GM12878 (cell line): ENCODE measurements at regions not wholly inside any gene's neighbourhood (a gene's known extent, or its start where the extent isn't known, plus 50 kb on each side); places are given as distances from the start of the nearest gene placed in this dataset.

ENCODE experiments used
- BRCA1 ChIP-seq: IDR thresholded peaks from 2 replicates; pipeline ENCODE4 v1.6.1; 2011; ENCODE audit warnings: low read depth, low read length, improper control_type of control experiment
- EZH2 ChIP-seq: IDR thresholded peaks from 2 replicates; pipeline ENCODE4 v1.6.1; 2012; ENCODE audit warnings: low read depth, mild to moderate bottlenecking, control low read depth, inconsistent platforms, low read length, borderline replicate concordance; ENCODE audit not compliant: control insufficient read depth
- GATAD2B ChIP-seq: fragments of 450-650 bp; conservative IDR thresholded peaks from 2 replicates; pipeline ENCODE4 v1.6.1; 2017; ENCODE audit warnings: low read depth, mild to moderate bottlenecking, moderate library complexity
- JUNB ChIP-seq: IDR thresholded peaks from 2 replicates; pipeline ENCODE4 v1.6.1; 2016; ENCODE audit warnings: antibody characterized with exemption, mild to moderate bottlenecking
- MTA3 ChIP-seq: IDR thresholded peaks from 2 replicates; pipeline ENCODE4 v1.6.1; 2012; ENCODE audit warnings: low read length, inconsistent platforms, borderline replicate concordance
- MXI1 ChIP-seq: fragments of 150-350 bp; IDR thresholded peaks from 2 replicates; pipeline ENCODE4 v1.6.1; 2011; ENCODE audit warnings: low read depth, mild to moderate bottlenecking, inconsistent platforms, low read length, improper control_type of control experiment
- POLR2A ChIP-seq: IDR thresholded peaks from 2 replicates; pipeline ENCODE4 v1.6.1; 2011; ENCODE audit warnings: low read depth, mild to moderate bottlenecking, low read length
- POLR2AphosphoS5 ChIP-seq: IDR thresholded peaks from 2 replicates; pipeline ENCODE4 v1.6.1; 2011; ENCODE audit warnings: mild to moderate bottlenecking, low read length, inconsistent platforms
- RCOR1 ChIP-seq: conservative IDR thresholded peaks from 2 replicates; pipeline ENCODE4 v1.6.1; 2012; ENCODE audit warnings: low read depth, low read length, improper control_type of control experiment
- SREBF2 ChIP-seq: IDR thresholded peaks from 2 replicates; pipeline ENCODE4 v1.6.1; 2012; ENCODE audit warnings: mild to moderate bottlenecking, low read length
- STAT3 ChIP-seq: IDR thresholded peaks from 2 replicates; pipeline ENCODE4 v1.6.1; 2011; ENCODE audit warnings: low read depth, low read length, improper control_type of control experiment
- TF ChIP-seq, protein P1 (sequence below), 3 experiments: IDR thresholded peaks in 2 of 3; conservative IDR thresholded peaks in 1 of 3; 2 replicates each; pipeline ENCODE4 v1.5.1; 2011; ENCODE audit warnings: low read depth in 3 of 3, low read length in 3 of 3, mild to moderate bottlenecking in 3 of 3, control low read depth in 2 of 3, moderate library complexity in 2 of 3, inconsistent platforms in 1 of 3, mixed read lengths in 1 of 3; ENCODE audit not compliant: control insufficient read depth in 2 of 3, insufficient read depth in 1 of 3; ENCODE audit errors: extremely low read depth in 1 of 3

DNA sequence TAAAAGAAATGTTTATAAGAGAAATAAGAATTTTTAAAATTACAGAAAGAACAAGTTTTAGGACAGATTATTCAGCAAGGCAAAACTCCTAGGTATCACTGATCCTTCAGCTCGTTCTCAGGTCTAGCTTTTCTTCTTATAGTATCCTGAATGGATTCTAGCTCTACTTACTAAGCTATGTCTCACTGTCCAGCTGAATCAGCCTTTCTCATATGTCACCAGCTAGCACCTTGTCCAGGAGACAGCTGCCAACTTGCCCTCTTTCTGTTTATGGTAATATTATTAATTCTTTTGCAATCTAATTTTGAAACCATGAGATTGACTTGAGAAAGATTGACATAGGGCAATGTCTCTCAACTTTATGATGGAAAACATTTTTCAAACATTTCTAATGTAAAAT, 159.9 kb downstream of the LYPLAL1 start:
- TF ChIP-seq EZH2 (no peak), BRCA1 (no peak), SREBF2 (no peak), MTA3 (no peak), GATAD2B (no peak), RCOR1 (no peak), POLR2A (no peak), MXI1 (no peak), STAT3 (no peak), POLR2AphosphoS5 (no peak), JUNB (no peak)
- TF ChIP-seq, protein P1, sequence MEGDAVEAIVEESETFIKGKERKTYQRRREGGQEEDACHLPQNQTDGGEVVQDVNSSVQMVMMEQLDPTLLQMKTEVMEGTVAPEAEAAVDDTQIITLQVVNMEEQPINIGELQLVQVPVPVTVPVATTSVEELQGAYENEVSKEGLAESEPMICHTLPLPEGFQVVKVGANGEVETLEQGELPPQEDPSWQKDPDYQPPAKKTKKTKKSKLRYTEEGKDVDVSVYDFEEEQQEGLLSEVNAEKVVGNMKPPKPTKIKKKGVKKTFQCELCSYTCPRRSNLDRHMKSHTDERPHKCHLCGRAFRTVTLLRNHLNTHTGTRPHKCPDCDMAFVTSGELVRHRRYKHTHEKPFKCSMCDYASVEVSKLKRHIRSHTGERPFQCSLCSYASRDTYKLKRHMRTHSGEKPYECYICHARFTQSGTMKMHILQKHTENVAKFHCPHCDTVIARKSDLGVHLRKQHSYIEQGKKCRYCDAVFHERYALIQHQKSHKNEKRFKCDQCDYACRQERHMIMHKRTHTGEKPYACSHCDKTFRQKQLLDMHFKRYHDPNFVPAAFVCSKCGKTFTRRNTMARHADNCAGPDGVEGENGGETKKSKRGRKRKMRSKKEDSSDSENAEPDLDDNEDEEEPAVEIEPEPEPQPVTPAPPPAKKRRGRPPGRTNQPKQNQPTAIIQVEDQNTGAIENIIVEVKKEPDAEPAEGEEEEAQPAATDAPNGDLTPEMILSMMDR (IDR thresholded peaks at IDR 0.05 in 2 of 3, conservative IDR thresholded peaks at IDR 0.05 in 1 of 3; ENCODE audit: control insufficient read depth in 2 of 3, extremely low read depth in 1 of 3, insufficient read depth in 1 of 3, low read depth in 3 of 3, low read length in 3 of 3) = no peak
